Fibroblast of skin of right biceps (primary cell): ENCODE measurements at regions not wholly inside any gene's neighbourhood (a gene's known extent, or its start where the extent isn't known, plus 50 kb on each side); places are given as distances from the start of the nearest gene placed in this dataset.

Experiments
- DNase-seq: peaks from one replicate; pipeline ENCODE4 v3.0.0-alpha.2; 2013

GRCh38 chr3:53944028-53944427 lies 52.4 kb upstream of the SELENOK start:
- DNase-seq: no peak

DNA sequence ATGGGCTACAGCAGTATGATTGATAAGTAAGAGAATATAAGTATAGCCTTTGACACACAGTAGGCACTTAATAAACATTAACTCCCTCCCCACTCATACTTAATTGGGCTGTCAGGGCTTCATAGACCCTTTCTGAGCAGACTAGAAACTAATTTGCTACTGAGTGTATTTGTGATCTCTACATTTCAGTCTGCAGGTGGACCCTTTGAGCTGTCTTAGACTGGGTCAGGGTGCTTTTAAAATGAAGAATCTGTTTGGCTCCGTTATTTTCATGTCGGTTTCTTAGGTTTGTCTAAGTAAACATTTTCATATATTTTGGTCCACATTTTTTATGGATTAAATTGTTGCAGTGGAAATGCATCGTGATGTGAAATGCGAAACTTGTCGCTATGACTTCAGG lies 50.3 kb upstream of the SELENOK start:
- no peak for DNase-seq
